Spleen (tissue), 7 donors: ENCODE measurements at regions not wholly inside any gene's neighbourhood (a gene's known extent, or its start where the extent isn't known, plus 50 kb on each side); places are given as distances from the start of the nearest gene placed in this dataset.

Experiments used
- CTCF ChIP-seq, 11 experiments: fragments of 200-600 bp in 7 of 11; fragments of 450-650 bp in 4 of 11; sonication (generic) in 4 of 11; IDR thresholded peaks in 8 of 11; conservative IDR thresholded peaks in 3 of 11; 1 replicate in 7 of 11; 2 replicates in 4 of 11; pipeline versions ENCODE4 v1.4.0 to v1.8.0; 2016 to 2021; ENCODE audit warnings: antibody characterized with exemption in 11 of 11, inconsistent platforms in 4 of 11, mild to moderate bottlenecking in 1 of 11
- POLR2AphosphoS5 ChIP-seq, 3 donors: sonication (generic); formaldehyde crosslinking; IDR thresholded peaks; one replicate each; pipeline ENCODE4 v1.5.1; 2017; ENCODE audit warnings: antibody characterized with exemption in 3 of 3
- donor health status: DM: no; HTN: no; CAD: no; lungs with moderate emphysema.
- donor health status: DM: no; HTN: no; CAD: no.
- donor health status: DM: no; HTN: no; CAD: no.

- no peak for TF ChIP-seq CTCF (IDR thresholded peaks at IDR 0.05 in 8 of 11, conservative IDR thresholded peaks at IDR 0.05 in 3 of 11)
- TF ChIP-seq POLR2AphosphoS5 (IDR thresholded peaks at IDR 0.05) = no peak
Observed at GRCh38 chr2:52144590-52144989, 1112.7 kb upstream of the NRXN1 start.
